Stimulated activated naive CD8-positive, alpha-beta T cell treated with anti-CD3 and anti-CD28 coated beads, Interleukin-15, Interleukin-2, amounts not matched to agents 100 ng/mL and 50 ng/mL, for 24 hours (primary cell): ENCODE measurements at regions not wholly inside any gene's neighbourhood (a gene's known extent, or its start where the extent isn't known, plus 50 kb on each side); places are given as distances from the start of the nearest gene placed in this dataset.

Source experiments
- H3K27ac Mint-ChIP-seq: one replicate; pipeline ENCODE4 v1.8.0; 2021; ENCODE audit warnings: mild to moderate bottlenecking, mixed read lengths
- H3K27me3 Mint-ChIP-seq: one replicate; pipeline ENCODE4 v1.8.0; 2021; ENCODE audit warnings: mixed read lengths
- H3K36me3 Mint-ChIP-seq: one replicate; pipeline ENCODE4 v1.8.0; 2021; ENCODE audit warnings: low read depth, mixed read lengths
- H3K4me1 Mint-ChIP-seq: one replicate; pipeline ENCODE4 v1.8.0; 2021; ENCODE audit warnings: low read depth, mixed read lengths
- H3K4me3 Mint-ChIP-seq: one replicate; pipeline ENCODE4 v1.8.0; 2021; ENCODE audit warnings: mild to moderate bottlenecking, mixed read lengths
- H3K9me3 Mint-ChIP-seq: one replicate; pipeline ENCODE4 v1.8.0; 2021; ENCODE audit warnings: mixed read lengths

GRCh38 chr7:86918245-86918644 lies 141.2 kb downstream of the ELAPOR2 start:
- Mint-ChIP-seq H3K27me3 (peaks cover 3% of the 10 kb centered on the region), H3K4me3 (no peak overlapping the region), H3K4me1 (peaks cover 7% of the 10 kb centered on the region), H3K27ac (no peak overlapping the region), H3K9me3 (no peaks in the 10 kb centered on the region), H3K36me3 (no peaks in the 10 kb centered on the region)

GRCh38 chr7:86916277-86916825 lies 143.1 kb downstream of the ELAPOR2 start:
- Mint-ChIP-seq H3K27ac (no peak overlapping the region), H3K27me3 (no peaks in the 10 kb centered on the region), H3K4me1 (peaks cover 7% of the 10 kb centered on the region), H3K36me3 (no peaks in the 10 kb centered on the region), H3K4me3 (no peak overlapping the region), H3K9me3 (no peaks in the 10 kb centered on the region)

DNA sequence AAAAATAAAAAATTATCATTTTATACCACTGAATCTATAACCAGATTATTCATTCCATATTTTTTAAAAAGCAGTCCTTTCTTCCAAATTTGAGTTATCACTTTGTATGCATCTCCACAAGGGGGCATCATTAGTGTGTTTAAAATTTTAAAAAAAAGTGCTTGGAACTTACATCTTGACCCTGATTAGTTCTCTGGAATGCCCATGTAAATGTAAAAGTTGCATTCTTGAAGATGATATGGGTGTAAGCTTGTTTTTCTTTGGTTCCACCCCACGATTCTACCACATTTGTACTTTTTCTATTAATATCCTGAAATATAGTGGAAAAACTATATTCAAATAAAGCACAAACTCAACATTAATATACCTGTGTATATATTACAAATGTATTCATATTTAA lies 144.9 kb downstream of the ELAPOR2 start:
- Mint-ChIP-seq H3K36me3 (no peaks in the 10 kb centered on the region), H3K27ac (no peak overlapping the region), H3K4me3 (no peak overlapping the region), H3K9me3 (no peaks in the 10 kb centered on the region), H3K27me3 (no peaks in the 10 kb centered on the region), H3K4me1 (peaks cover 7% of the 10 kb centered on the region)
